ENCODE measurements at regions not wholly inside any gene's neighbourhood (a gene's known extent, or its start where the extent isn't known, plus 50 kb on each side); places are given as distances from the start of the nearest gene placed in this dataset.

DNA sequence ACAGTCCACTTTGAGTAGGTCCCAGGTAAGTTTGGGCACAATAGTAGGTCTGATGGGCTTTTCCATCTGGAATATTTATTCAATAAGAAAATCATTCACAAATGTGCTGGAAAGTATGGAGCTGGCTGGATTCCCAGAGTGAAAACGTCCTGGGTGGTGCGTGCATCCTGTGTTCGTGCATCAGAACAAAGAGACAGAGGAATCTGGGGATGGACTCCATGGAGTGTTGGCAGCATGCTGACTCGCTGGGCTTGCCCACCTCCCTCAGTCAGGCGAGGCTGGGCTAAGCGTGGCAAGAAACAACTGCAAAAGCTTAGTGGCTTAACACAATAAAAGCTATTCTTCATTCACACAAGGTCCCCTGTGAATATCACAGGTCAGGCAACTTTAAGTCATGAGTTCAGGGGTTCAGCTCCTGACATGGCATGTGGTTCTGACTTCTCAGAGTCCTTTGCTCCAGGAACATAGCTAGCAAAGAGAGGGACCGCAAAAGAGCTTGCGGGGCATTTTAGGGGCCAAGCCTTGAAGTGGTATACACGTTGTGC, 151.6 kb upstream of the ZNF644 start:
- no peaks in the 10 kb centered on the region for H3K36me3 ChIP-seq (ENCODE audit: insufficient read depth, low read length)
- no peak overlapping the region for H3K27ac ChIP-seq (ENCODE audit: low read depth, low read length)
- H2AFZ ChIP-seq (ENCODE audit: low read length, unreplicated experiment), result no peak overlapping the region
- H3K27me3 ChIP-seq (ENCODE audit: insufficient read depth, low read length), result peaks cover 70% of the 10 kb centered on the region
- H3K79me2 ChIP-seq (ENCODE audit: control insufficient read depth, insufficient read depth, low read length, unreplicated experiment), result no peaks in the 10 kb centered on the region
- H3K4me3 ChIP-seq (ENCODE audit: low read depth, low read length), result no peak overlapping the region
- H3K4me1 ChIP-seq (ENCODE audit: control insufficient read depth, insufficient read depth, low read length, unreplicated experiment), result no peaks in the 10 kb centered on the region

DNA sequence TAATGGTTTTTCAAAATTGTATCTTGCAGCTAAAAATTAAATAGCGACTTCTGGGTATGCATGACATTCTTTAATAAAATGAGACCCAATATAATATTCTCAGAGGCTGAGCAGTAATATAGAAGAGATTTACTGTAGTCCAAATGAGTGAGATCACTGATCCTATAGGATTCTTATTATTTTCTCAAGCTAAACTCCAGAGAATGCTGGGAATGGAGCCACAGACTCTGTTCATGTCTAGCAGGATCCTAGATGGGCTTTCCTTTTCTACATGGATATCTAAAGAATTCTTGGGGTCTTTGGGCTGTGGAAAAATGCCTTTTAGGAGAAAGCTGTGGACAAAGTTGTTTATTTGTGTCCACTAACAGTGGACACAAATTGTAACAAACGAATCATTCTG, 150.7 kb upstream of the ZNF644 start:
- no peaks in the 10 kb centered on the region for H3K79me2 ChIP-seq (ENCODE audit: control insufficient read depth, insufficient read depth, low read length, unreplicated experiment)
- H3K27ac ChIP-seq (ENCODE audit: low read depth, low read length), result no peak overlapping the region
- H2AFZ ChIP-seq (ENCODE audit: low read length, unreplicated experiment), result no peak overlapping the region
- no peaks in the 10 kb centered on the region for H3K36me3 ChIP-seq (ENCODE audit: insufficient read depth, low read length)
- H3K4me1 ChIP-seq (ENCODE audit: control insufficient read depth, insufficient read depth, low read length, unreplicated experiment), result no peaks in the 10 kb centered on the region
- H3K4me3 ChIP-seq (ENCODE audit: low read depth, low read length), result no peak overlapping the region
- peaks cover 66% of the 10 kb centered on the region for H3K27me3 ChIP-seq (ENCODE audit: insufficient read depth, low read length)

DNA sequence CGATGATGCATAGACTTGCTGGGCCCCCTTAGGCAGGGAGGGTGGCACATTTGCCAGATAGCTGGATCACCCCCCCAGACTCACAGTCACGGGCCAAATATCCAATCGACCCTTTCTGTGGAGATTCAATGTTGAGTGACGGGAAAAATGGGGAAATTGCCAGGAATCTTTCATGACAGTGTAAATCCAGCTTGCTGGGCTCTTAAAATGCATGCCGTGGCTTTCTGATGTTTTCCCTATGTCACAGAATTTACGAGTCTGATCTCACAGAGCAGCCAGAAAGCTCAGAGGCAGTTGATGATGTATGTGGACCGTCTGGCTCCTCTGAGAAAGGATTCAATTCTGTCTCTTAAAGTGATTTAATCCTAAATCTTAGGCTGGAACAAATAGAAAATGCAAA, 150.1 kb upstream of the ZNF644 start:
- H3K27me3 ChIP-seq (ENCODE audit: insufficient read depth, low read length), result peaks cover 61% of the 10 kb centered on the region
- H3K4me3 ChIP-seq (ENCODE audit: low read depth, low read length), result no peak overlapping the region
- no peaks in the 10 kb centered on the region for H3K4me1 ChIP-seq (ENCODE audit: control insufficient read depth, insufficient read depth, low read length, unreplicated experiment)

DNA sequence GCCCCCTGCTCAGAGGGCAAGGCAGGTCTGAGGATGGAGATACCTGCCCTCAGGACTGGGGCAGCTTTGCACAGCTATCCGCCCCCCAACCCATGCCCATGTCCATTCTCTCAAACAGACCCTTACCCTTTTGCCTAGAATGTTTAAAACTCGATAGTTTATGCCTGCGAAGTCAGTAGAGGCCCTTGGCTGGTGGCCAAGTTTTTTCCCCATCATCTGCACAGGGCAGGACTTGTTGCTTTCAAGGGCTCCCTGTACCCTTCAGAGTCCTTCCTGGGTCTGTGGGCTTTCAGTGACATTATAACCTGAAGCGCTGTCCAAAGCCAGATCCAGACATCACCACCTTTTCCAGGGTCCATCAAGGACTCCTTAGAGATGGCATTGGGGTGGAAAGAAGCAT, 148.7 kb upstream of the ZNF644 start:
- Histone ChIP-seq H3K36me3 (ENCODE audit: insufficient read depth, low read length) (no peaks in the 10 kb centered on the region), H3K4me1 (ENCODE audit: control insufficient read depth, insufficient read depth, low read length, unreplicated experiment) (no peaks in the 10 kb centered on the region), H2AFZ (ENCODE audit: low read length, unreplicated experiment) (no peak overlapping the region), H3K79me2 (ENCODE audit: control insufficient read depth, insufficient read depth, low read length, unreplicated experiment) (no peaks in the 10 kb centered on the region), H3K27me3 (ENCODE audit: insufficient read depth, low read length) (peaks cover 50% of the 10 kb centered on the region), H3K4me3 (ENCODE audit: low read depth, low read length) (no peak overlapping the region), H3K27ac (ENCODE audit: low read depth, low read length) (no peak overlapping the region)

More for the DNA sequence above, 150.1 kb upstream of the ZNF644 start:
- no peaks in the 10 kb centered on the region for H3K36me3 ChIP-seq (ENCODE audit: insufficient read depth, low read length)
- no peaks in the 10 kb centered on the region for H3K79me2 ChIP-seq (ENCODE audit: control insufficient read depth, insufficient read depth, low read length, unreplicated experiment)
- no peak overlapping the region for H3K27ac ChIP-seq (ENCODE audit: low read depth, low read length)
- no peak overlapping the region for H2AFZ ChIP-seq (ENCODE audit: low read length, unreplicated experiment)

DNA sequence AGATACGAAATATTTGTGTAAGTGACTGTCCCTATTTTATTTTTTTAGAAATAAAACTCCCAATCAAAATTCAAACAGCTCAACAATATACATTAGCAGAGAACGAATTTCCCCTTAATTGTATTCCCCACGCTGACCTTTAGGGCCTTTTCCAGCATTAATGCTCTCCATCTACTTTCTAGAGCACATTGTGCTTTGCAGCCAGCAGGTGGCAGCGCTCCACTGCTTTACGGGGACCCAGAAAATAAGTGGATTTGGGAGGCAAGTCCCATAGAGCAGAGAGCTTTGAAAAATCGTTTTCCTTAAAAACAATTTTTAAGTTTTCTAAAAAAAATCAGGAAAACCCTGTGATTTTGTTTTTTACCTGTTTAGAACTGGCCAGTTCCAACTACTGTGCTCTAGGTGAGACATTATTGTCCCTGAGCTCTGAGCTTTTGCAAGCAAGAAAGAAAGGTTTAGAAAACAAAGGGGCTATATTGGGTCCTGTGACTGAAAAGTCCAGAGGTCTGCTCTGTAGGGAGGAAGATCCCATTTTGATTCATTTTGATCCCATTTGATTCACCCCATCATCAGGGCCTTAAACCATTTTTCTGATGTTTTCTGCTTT, 144.4 kb upstream of the ZNF644 start:
- H3K4me1 ChIP-seq (ENCODE audit: control insufficient read depth, insufficient read depth, low read length, unreplicated experiment), result no peaks in the 10 kb centered on the region
- H3K27ac ChIP-seq (ENCODE audit: low read depth, low read length), result no peak overlapping the region
- H2AFZ ChIP-seq (ENCODE audit: low read length, unreplicated experiment), result no peak overlapping the region
- no peak overlapping the region for H3K4me3 ChIP-seq (ENCODE audit: low read depth, low read length)
- H3K36me3 ChIP-seq (ENCODE audit: insufficient read depth, low read length), result no peaks in the 10 kb centered on the region
- H3K27me3 ChIP-seq (ENCODE audit: insufficient read depth, low read length), result peaks cover 7% of the 10 kb centered on the region; the same call in 1 of the 2 replicates
- no peaks in the 10 kb centered on the region for H3K79me2 ChIP-seq (ENCODE audit: control insufficient read depth, insufficient read depth, low read length, unreplicated experiment)

DNA sequence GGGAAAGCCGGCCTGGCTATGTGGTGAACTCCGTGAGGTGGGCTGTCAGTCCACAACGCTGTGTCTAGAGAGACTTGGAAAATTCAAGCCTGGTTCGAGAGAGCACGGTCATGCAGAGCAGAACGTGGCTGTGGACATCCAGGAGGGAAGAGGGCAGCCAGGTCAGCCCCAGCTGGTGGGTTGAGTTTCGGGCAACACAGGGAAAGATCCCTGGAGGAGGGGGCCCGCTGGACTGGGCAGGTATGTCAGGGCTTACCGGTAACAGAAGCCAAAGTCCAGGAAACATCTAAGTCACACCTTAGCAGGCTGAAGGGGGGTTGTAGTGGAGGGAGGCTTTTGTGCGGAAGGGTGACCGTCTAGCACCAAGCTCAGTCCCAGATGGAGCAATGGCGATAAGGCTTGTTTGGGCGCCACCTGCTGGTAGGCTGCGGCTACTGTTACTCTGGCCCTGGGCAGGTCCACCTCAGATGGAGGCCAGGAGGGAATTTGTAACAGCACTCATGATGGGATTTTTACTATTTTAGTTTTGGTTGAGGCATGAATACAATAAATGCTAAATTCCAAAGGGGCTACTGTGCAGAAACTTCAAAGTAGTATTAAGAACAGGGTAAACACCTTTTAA, 143.3 kb upstream of the ZNF644 start:
- H3K4me3 ChIP-seq (ENCODE audit: low read depth, low read length), result no peak overlapping the region
- no peak overlapping the region for H3K27ac ChIP-seq (ENCODE audit: low read depth, low read length)
- H3K4me1 ChIP-seq (ENCODE audit: control insufficient read depth, insufficient read depth, low read length, unreplicated experiment), result no peaks in the 10 kb centered on the region
- no peaks in the 10 kb centered on the region for H3K27me3 ChIP-seq (ENCODE audit: insufficient read depth, low read length)
- no peak overlapping the region for H2AFZ ChIP-seq (ENCODE audit: low read length, unreplicated experiment)
- no peaks in the 10 kb centered on the region for H3K36me3 ChIP-seq (ENCODE audit: insufficient read depth, low read length)
- no peaks in the 10 kb centered on the region for H3K79me2 ChIP-seq (ENCODE audit: control insufficient read depth, insufficient read depth, low read length, unreplicated experiment)

DNA sequence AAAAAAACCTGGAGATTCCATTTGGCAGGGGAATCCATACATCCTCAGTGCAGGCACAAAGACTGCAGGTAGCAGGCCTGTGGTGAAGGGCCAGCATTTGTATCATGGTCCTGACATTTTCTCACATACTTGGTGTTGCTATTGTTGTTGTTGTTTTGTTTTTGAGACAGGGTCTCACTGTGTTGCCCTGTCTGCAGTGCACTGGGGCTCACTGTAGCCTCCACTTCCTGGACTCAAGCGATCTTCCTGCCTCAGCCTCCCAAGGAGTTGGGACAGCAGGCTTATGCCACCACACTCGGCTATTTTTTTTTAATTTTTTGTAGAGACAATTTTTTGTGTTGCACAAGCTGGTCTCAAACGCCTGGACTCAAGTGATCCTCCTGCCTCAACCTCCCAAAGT, 140.8 kb upstream of the ZNF644 start:
- Histone ChIP-seq H3K36me3 (ENCODE audit: insufficient read depth, low read length) (no peaks in the 10 kb centered on the region), H3K27ac (ENCODE audit: low read depth, low read length) (no peak overlapping the region), H3K4me3 (ENCODE audit: low read depth, low read length) (no peak overlapping the region), H2AFZ (ENCODE audit: low read length, unreplicated experiment) (no peak overlapping the region), H3K4me1 (ENCODE audit: control insufficient read depth, insufficient read depth, low read length, unreplicated experiment) (no peaks in the 10 kb centered on the region), H3K79me2 (ENCODE audit: control insufficient read depth, insufficient read depth, low read length, unreplicated experiment) (no peaks in the 10 kb centered on the region), H3K27me3 (ENCODE audit: insufficient read depth, low read length) (no peaks in the 10 kb centered on the region)

DNA sequence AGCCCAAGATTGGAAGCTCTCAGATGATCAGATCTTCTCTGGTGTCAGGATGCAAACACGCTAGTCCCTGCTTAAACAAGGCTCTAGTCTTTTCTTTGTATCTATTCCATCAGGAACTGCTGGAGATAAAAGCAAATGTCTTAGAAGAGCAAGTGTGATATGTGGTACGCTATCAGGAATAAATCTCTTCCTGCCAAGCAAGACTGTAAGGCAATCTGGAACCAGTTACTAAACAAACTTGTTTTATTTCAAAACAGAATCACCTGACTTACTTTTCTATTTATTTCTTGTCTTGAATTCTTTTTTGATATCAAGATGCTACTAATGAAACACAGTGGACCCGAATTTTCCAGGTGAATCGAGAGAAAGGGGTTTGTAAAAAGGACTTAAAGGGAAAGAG, 139.9 kb upstream of the ZNF644 start:
- Histone ChIP-seq H2AFZ (ENCODE audit: low read length, unreplicated experiment) (no peak overlapping the region), H3K27ac (ENCODE audit: low read depth, low read length) (no peak overlapping the region), H3K79me2 (ENCODE audit: control insufficient read depth, insufficient read depth, low read length, unreplicated experiment) (no peaks in the 10 kb centered on the region), H3K27me3 (ENCODE audit: insufficient read depth, low read length) (peaks cover 8% of the 10 kb centered on the region), H3K4me3 (ENCODE audit: low read depth, low read length) (no peak overlapping the region), H3K4me1 (ENCODE audit: control insufficient read depth, insufficient read depth, low read length, unreplicated experiment) (no peaks in the 10 kb centered on the region), H3K36me3 (ENCODE audit: insufficient read depth, low read length) (no peaks in the 10 kb centered on the region)

DNA sequence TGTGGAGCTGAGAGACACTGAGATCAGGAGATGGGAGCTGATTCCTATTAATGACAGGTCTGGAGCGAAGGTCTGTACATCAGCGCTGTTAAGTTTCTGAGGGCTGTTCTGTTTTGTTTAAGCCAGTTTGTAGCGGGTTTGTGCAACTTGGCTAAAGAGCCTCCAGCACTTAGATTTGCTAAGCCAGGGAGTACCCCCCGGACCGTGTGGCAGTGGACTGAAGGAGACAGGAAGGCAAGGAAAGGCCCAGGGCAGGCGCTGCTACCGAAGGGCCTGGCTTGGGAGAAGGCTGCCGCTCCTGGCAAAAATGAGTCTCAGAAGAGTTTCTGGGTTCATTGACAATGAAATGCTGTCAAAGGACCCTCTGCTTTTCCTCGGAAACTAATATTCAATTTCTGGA, 139.3 kb upstream of the ZNF644 start:
- no peak overlapping the region for H3K27ac ChIP-seq (ENCODE audit: low read depth, low read length)
- no peaks in the 10 kb centered on the region for H3K4me1 ChIP-seq (ENCODE audit: control insufficient read depth, insufficient read depth, low read length, unreplicated experiment)
- no peak overlapping the region for H2AFZ ChIP-seq (ENCODE audit: low read length, unreplicated experiment)
- no peaks in the 10 kb centered on the region for H3K79me2 ChIP-seq (ENCODE audit: control insufficient read depth, insufficient read depth, low read length, unreplicated experiment)
- no peaks in the 10 kb centered on the region for H3K36me3 ChIP-seq (ENCODE audit: insufficient read depth, low read length)
- no peak overlapping the region for H3K4me3 ChIP-seq (ENCODE audit: low read depth, low read length)
- H3K27me3 ChIP-seq (ENCODE audit: insufficient read depth, low read length), result peaks cover 14% of the 10 kb centered on the region

DNA sequence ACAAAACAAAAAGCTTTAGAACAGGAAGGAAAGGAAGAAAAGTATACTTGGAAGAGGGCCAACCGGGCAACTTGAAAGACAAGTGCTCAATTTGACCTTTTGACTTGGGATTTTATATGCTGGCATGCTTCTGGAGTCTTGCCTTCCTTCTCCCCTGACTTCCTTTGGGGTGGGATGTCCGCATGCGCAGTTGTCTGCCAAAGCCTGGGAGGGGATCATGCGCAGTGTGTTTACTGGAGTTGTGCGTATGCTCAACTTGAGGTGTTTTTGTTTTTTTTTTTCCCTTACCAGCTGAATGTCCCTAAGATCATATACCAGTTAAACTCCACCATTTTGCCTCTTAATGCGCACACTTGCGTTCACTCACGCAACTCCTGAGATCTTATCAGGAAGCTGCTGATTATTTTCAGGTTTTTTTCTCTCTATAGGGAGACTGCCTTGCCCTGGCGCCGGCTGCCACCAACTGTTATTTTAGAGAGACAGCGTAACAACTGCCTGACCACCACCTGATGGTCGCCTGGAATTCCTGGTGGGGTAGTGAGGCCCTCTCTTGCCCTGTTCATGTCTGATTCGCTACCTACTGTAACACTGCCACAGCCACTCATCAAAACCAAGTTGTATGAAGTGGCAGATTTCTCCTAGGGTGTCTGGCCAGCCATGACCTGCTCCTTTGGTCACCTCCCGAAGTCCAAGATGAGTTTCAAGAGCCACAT, 138.7 kb upstream of the ZNF644 start:
- Histone ChIP-seq H2AFZ (ENCODE audit: low read length, unreplicated experiment) (no peak overlapping the region), H3K4me3 (ENCODE audit: low read depth, low read length) (no peak overlapping the region), H3K4me1 (ENCODE audit: control insufficient read depth, insufficient read depth, low read length, unreplicated experiment) (no peaks in the 10 kb centered on the region), H3K36me3 (ENCODE audit: insufficient read depth, low read length) (no peaks in the 10 kb centered on the region), H3K79me2 (ENCODE audit: control insufficient read depth, insufficient read depth, low read length, unreplicated experiment) (no peaks in the 10 kb centered on the region), H3K27ac (ENCODE audit: low read depth, low read length) (no peak overlapping the region), H3K27me3 (ENCODE audit: insufficient read depth, low read length) (peaks cover 21% of the 10 kb centered on the region)

DNA sequence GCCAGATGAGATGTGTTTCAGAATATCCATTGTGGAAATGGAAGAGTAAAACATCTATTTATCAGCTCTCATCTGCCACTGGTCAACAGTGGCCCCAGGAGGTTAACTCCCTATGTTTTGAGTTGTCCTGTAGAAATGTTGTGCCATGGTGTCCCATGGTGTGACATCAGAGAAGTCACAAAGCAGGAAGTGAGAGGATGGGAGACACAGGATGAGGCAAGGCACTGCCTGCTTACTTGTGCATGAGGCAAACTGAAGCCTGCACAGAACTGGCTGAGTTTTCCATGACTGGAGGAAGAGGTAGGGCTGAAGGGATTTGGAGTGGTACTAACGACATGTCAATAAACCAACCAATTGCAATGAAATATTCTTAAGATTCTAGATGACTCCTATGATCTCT, 131.5 kb upstream of the ZNF644 start:
- Histone ChIP-seq H3K36me3 (ENCODE audit: insufficient read depth, low read length) (no peaks in the 10 kb centered on the region), H3K4me1 (ENCODE audit: control insufficient read depth, insufficient read depth, low read length, unreplicated experiment) (no peaks in the 10 kb centered on the region), H3K27me3 (ENCODE audit: insufficient read depth, low read length) (peaks cover 38% of the 10 kb centered on the region), H2AFZ (ENCODE audit: low read length, unreplicated experiment) (no peak overlapping the region), H3K4me3 (ENCODE audit: low read depth, low read length) (no peak overlapping the region), H3K79me2 (ENCODE audit: control insufficient read depth, insufficient read depth, low read length, unreplicated experiment) (no peaks in the 10 kb centered on the region), H3K27ac (ENCODE audit: low read depth, low read length) (no peak overlapping the region)

Data from ACC112 (cell line).